ENCODE measurements at regions not wholly inside any gene's neighbourhood (a gene's known extent, or its start where the extent isn't known, plus 50 kb on each side); places are given as distances from the start of the nearest gene placed in this dataset.

DNA sequence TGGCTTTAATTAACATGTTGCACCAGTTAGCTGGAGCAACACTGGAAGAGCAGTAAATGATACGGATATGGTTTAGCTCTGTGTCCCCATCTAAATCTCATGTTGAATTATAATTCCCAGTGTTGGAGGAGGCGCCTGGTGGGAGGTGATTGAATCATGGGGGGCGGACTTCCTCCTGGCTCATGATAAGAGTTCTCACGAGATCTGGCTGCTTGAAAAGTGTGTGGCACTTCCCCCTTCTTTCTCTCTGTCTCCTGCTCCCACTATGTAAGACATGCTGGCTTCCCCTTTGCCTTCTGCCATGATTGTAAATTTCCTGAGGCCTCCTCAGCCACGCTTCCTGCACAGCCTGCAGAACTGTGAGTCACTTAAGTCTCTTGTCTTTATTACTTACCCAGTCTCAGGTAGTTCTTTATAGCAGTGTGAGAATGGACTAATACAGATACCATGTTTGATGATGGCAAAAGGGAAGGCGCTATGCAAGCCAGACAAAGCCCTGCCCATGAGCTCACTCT lies 963.6 kb downstream of the SOCS6 start:
- no peak for DNase-seq (ENCODE audit: extremely low spot score)
- CTCF ChIA-PET, result no interaction called here
- POLR2A ChIA-PET, result no interaction called here

DNA sequence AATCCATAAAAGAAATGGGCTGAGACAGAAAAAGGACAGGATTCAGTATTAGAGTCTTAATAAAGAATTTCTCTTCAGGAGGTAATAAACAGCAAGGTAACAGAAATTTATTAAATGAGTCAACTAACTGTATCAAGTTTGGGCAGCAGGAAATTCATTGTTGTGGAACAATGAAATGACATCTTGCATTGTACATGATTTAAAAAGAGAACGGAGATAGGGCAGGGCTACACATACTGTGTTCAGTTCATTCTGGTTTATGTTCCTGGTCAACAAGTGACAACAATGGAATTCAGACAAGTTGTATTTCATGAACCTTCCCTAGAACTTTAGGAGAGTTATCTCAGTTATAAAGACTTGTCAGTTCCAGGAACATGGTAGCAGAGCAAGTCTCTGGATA lies 961.3 kb downstream of the SOCS6 start:
- TF ChIP-seq ELF4 (IDR thresholded peaks at IDR 0.05) (no peak), SUZ12 (IDR thresholded peaks at IDR 0.05) (no peak), LEF1 (IDR thresholded peaks at IDR 0.05; ENCODE audit: borderline replicate concordance) (no peak), FOXM1 (IDR thresholded peaks at IDR 0.05; ENCODE audit: borderline replicate concordance) (no peak), ARNT (IDR thresholded peaks at IDR 0.05) (no peak), HDGF (IDR thresholded peaks at IDR 0.05; ENCODE audit: borderline replicate concordance) (no peak), FOXA1 (IDR thresholded peaks at IDR 0.05) (no peak), TARDBP (IDR thresholded peaks at IDR 0.05) (no peak), L3MBTL2 (conservative IDR thresholded peaks at IDR 0.05) (no peak), CTBP1 (IDR thresholded peaks at IDR 0.05; ENCODE audit: borderline replicate concordance) (no peak)
- TF ChIP-seq, protein P1, sequence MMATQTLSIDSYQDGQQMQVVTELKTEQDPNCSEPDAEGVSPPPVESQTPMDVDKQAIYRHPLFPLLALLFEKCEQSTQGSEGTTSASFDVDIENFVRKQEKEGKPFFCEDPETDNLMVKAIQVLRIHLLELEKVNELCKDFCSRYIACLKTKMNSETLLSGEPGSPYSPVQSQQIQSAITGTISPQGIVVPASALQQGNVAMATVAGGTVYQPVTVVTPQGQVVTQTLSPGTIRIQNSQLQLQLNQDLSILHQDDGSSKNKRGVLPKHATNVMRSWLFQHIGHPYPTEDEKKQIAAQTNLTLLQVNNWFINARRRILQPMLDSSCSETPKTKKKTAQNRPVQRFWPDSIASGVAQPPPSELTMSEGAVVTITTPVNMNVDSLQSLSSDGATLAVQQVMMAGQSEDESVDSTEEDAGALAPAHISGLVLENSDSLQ (IDR thresholded peaks at IDR 0.05), result no peak
- DNase-seq (ENCODE audit: extremely low spot score), result no peak
- POLR2A ChIA-PET, result no interaction called here
- CTCF ChIA-PET, result no interaction called here

More for the DNA sequence above, 963.6 kb downstream of the SOCS6 start:
- TF ChIP-seq FOXK2 (IDR thresholded peaks at IDR 0.05), result no peak
- no peak for TF ChIP-seq SUZ12 (IDR thresholded peaks at IDR 0.05)
- TF ChIP-seq ZNF384 (IDR thresholded peaks at IDR 0.05), result no peak
- no peak for TF ChIP-seq LEF1 (IDR thresholded peaks at IDR 0.05; ENCODE audit: borderline replicate concordance)
- TF ChIP-seq ELF4 (IDR thresholded peaks at IDR 0.05), result no peak
- no peak for TF ChIP-seq CTBP1 (IDR thresholded peaks at IDR 0.05; ENCODE audit: borderline replicate concordance)
- no peak for TF ChIP-seq HDGF (IDR thresholded peaks at IDR 0.05; ENCODE audit: borderline replicate concordance)
- no peak for TF ChIP-seq ARNT (IDR thresholded peaks at IDR 0.05)
- TF ChIP-seq, protein P1 (IDR thresholded peaks at IDR 0.05), result no peak
- TF ChIP-seq FOXM1 (IDR thresholded peaks at IDR 0.05; ENCODE audit: borderline replicate concordance), result no peak
- TF ChIP-seq L3MBTL2 (conservative IDR thresholded peaks at IDR 0.05), result no peak
- TF ChIP-seq NFRKB (IDR thresholded peaks at IDR 0.05), result no peak
- TF ChIP-seq TARDBP (IDR thresholded peaks at IDR 0.05), result no peak
- TF ChIP-seq FOXA1 (IDR thresholded peaks at IDR 0.05), result no peak

DNA sequence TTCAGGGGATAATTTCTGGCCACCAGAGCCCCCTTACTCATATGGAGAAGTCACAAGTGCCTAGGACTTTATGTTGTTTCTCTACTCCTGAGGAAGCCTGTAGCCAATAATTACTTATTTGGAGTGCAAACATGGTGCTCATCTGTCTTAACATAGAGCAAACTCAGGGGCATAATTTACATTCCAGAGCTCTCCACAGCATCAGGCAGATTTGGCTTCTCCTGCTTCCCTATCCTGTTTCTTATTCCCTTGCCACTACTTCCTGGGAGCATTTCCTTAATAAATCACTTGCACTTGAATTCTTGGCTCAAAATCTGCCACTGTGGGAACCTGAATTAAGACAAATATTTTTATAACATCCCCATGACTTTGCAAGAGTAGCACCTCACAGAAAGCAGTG lies 960.9 kb downstream of the SOCS6 start:
- no peak for DNase-seq (ENCODE audit: extremely low spot score)
- TF ChIP-seq FOXK2 (IDR thresholded peaks at IDR 0.05) (no peak), L3MBTL2 (conservative IDR thresholded peaks at IDR 0.05) (no peak), SP1 (IDR thresholded peaks at IDR 0.05) (no peak), ELF4 (IDR thresholded peaks at IDR 0.05) (no peak), CTBP1 (IDR thresholded peaks at IDR 0.05; ENCODE audit: borderline replicate concordance) (no peak), ARNT (IDR thresholded peaks at IDR 0.05) (no peak), HDGF (IDR thresholded peaks at IDR 0.05; ENCODE audit: borderline replicate concordance) (no peak), NFRKB (IDR thresholded peaks at IDR 0.05) (no peak), LEF1 (IDR thresholded peaks at IDR 0.05; ENCODE audit: borderline replicate concordance) (no peak), ZNF384 (IDR thresholded peaks at IDR 0.05) (no peak), TARDBP (IDR thresholded peaks at IDR 0.05) (no peak), BHLHE40 (IDR thresholded peaks at IDR 0.05; ENCODE audit: borderline replicate concordance) (no peak), FOXA1 (IDR thresholded peaks at IDR 0.05) (no peak), SUZ12 (IDR thresholded peaks at IDR 0.05) (no peak), FOXM1 (IDR thresholded peaks at IDR 0.05; ENCODE audit: borderline replicate concordance) (no peak)
- TF ChIP-seq, protein P1 (IDR thresholded peaks at IDR 0.05), result no peak
- CTCF ChIA-PET, result no interaction called here
- POLR2A ChIA-PET, result no interaction called here

DNA sequence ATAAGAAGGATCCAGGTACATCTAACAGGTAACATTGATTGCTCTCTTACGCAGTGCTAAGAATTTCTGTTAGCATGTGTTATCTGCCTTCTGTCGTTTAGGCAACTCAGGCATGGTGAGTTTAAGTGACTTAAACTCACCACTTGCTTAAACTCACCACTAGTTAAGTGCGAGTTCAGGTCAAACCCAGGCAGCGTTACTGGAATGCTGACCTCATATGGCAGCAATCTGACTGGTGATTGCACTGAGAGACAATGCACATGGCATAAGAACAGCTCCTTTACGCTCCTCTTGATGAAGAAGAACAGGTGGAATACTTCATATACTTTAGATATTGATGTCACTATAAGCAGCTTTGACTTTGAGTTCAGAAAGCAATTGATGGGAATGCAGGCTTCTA lies 954.1 kb downstream of the SOCS6 start:
- DNase-seq (ENCODE audit: extremely low spot score), result no peak
- no peak for TF ChIP-seq BHLHE40 (IDR thresholded peaks at IDR 0.05; ENCODE audit: borderline replicate concordance)
- no peak for TF ChIP-seq CTBP1 (IDR thresholded peaks at IDR 0.05; ENCODE audit: borderline replicate concordance)
- no peak for TF ChIP-seq SP1 (IDR thresholded peaks at IDR 0.05)
- no peak for TF ChIP-seq SUZ12 (IDR thresholded peaks at IDR 0.05)
- no peak for TF ChIP-seq HDGF (IDR thresholded peaks at IDR 0.05; ENCODE audit: borderline replicate concordance)
- TF ChIP-seq TARDBP (IDR thresholded peaks at IDR 0.05), result no peak
- TF ChIP-seq ARNT (IDR thresholded peaks at IDR 0.05), result no peak
- no peak for TF ChIP-seq ELF4 (IDR thresholded peaks at IDR 0.05)
- TF ChIP-seq FOXM1 (IDR thresholded peaks at IDR 0.05; ENCODE audit: borderline replicate concordance), result no peak
- no peak for TF ChIP-seq L3MBTL2 (conservative IDR thresholded peaks at IDR 0.05)
- TF ChIP-seq FOXK2 (IDR thresholded peaks at IDR 0.05), result no peak
- no peak for TF ChIP-seq FOXA1 (IDR thresholded peaks at IDR 0.05)
- no peak for TF ChIP-seq LEF1 (IDR thresholded peaks at IDR 0.05; ENCODE audit: borderline replicate concordance)
- TF ChIP-seq, protein P1 (IDR thresholded peaks at IDR 0.05), result no peak
- TF ChIP-seq NFRKB (IDR thresholded peaks at IDR 0.05), result no peak
- no peak for TF ChIP-seq ZNF384 (IDR thresholded peaks at IDR 0.05)
- ChIA-PET CTCF (no interaction called here), POLR2A (no interaction called here)

DNA sequence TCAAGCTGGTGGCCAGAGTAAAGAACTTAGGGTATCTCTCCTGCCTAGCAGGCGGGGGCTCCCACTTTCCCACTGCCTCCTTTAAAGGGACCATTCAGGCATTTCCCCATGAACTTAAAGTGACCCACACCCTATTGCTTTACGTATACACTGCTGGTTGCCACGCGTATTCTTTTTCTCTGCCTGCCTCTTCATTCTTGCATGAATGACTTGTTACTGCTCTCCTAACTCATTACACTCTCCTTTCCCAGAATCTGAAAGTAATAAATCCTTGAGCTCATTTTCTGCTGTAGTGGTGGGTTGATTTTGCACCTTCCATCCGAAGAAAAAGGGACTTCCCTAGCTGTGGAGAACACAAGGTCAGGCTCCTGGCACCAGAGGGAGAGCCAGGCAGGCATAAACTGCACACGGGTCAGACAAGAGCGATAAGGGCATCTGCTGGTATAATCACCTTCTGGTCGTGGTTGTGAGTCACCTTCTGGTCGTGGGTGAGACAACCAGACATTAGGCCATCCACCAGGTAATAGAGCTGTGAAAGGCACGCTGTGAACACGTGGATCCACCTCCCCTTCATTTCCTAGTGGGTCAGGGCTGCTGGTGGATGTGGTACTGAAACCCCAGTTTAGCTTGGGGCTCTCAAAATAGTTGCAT lies 950.3 kb downstream of the SOCS6 start:
- no peak for DNase-seq (ENCODE audit: extremely low spot score)
- ChIA-PET POLR2A (no interaction called here), CTCF (no interaction called here)
- no peak for TF ChIP-seq ELF4 (IDR thresholded peaks at IDR 0.05)
- TF ChIP-seq FOXM1 (IDR thresholded peaks at IDR 0.05; ENCODE audit: borderline replicate concordance), result no peak
- TF ChIP-seq BHLHE40 (IDR thresholded peaks at IDR 0.05; ENCODE audit: borderline replicate concordance), result no peak
- TF ChIP-seq ZNF384 (IDR thresholded peaks at IDR 0.05), result no peak
- no peak for TF ChIP-seq SP1 (IDR thresholded peaks at IDR 0.05)
- TF ChIP-seq LEF1 (IDR thresholded peaks at IDR 0.05; ENCODE audit: borderline replicate concordance), result no peak
- TF ChIP-seq HDGF (IDR thresholded peaks at IDR 0.05; ENCODE audit: borderline replicate concordance), result no peak
- no peak for TF ChIP-seq TARDBP (IDR thresholded peaks at IDR 0.05)
- no peak for TF ChIP-seq CTBP1 (IDR thresholded peaks at IDR 0.05; ENCODE audit: borderline replicate concordance)
- no peak for TF ChIP-seq FOXK2 (IDR thresholded peaks at IDR 0.05)
- no peak for TF ChIP-seq FOXA1 (IDR thresholded peaks at IDR 0.05)
- TF ChIP-seq L3MBTL2 (conservative IDR thresholded peaks at IDR 0.05), result no peak
- TF ChIP-seq NFRKB (IDR thresholded peaks at IDR 0.05), result no peak
- TF ChIP-seq, protein P1 (IDR thresholded peaks at IDR 0.05), result no peak
